Lower lobe of right lung (tissue), 2 donors: ENCODE measurements at regions not wholly inside any gene's neighbourhood (a gene's known extent, or its start where the extent isn't known, plus 50 kb on each side); places are given as distances from the start of the nearest gene placed in this dataset.

Experiments used
- ATAC-seq, 2 donors: fragments of 200-7000 bp; cut with Tn5 transposase; one replicate each; pipeline ENCODE4 v1.9.1; 2020 to 2022; ENCODE audit warnings: mild to moderate bottlenecking in 2 of 2, moderate library complexity in 2 of 2
- DNase-seq: peaks from one replicate; pipeline ENCODE4 v3.0.0-alpha.2; 2020
- H3K27ac ChIP-seq: fragments of 200-600 bp; one replicate; pipeline ENCODE4 v1.8.0; 2022
- H3K27me3 ChIP-seq: fragments of 200-600 bp; one replicate; pipeline ENCODE4 v1.8.0; 2022; ENCODE audit warnings: low read depth
- H3K36me3 ChIP-seq: fragments of 200-600 bp; one replicate; pipeline ENCODE4 v1.8.0; 2022; ENCODE audit warnings: mild to moderate bottlenecking
- H3K4me1 ChIP-seq: fragments of 200-600 bp; one replicate; pipeline ENCODE4 v1.8.0; 2022
- H3K4me3 ChIP-seq: fragments of 200-600 bp; one replicate; pipeline ENCODE4 v1.8.0; 2022; ENCODE audit warnings: mild to moderate bottlenecking
- H3K9me3 ChIP-seq: fragments of 200-600 bp; one replicate; pipeline ENCODE4 v1.8.0; 2022
- intact Hi-C: fragments of 100-400 bp; cut with DNase I; formaldehyde crosslinking; loops from one replicate; pipeline ENCODE4 v1.11.0; 2022
- TF ChIP-seq, protein P1 (sequence below): fragments of 200-600 bp; IDR thresholded peaks from one replicate; pipeline ENCODE4 v1.8.0; 2022; ENCODE audit warnings: antibody characterized with exemption, mild to moderate bottlenecking
- donor health status: DM: no; HTN: yes; CAD: no; lungs with severe emphysema.

DNA sequence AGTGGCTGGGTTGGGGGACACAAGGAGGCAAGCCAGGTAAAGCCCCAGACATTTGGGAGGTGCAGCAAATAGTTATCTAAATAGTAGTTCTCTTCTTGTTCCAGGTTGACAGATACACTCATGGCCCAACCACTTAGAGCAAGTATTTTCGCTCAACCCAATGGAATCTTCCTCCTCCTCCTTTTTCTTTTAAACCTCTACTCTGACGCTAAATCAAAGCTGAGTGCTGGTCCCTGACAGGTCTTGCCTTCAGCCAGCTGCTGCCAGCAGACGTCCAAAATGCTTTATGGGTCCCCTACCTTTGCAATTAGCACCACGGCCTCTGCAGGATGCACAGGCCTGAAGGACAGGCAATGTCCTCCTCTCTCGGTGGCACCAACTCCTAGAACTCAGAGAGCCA lies 558.5 kb downstream of the MIAT start:
- no peaks in the 10 kb centered on the region for H3K9me3 ChIP-seq
- intact Hi-C loops = no loop called here
- TF ChIP-seq, protein P1, sequence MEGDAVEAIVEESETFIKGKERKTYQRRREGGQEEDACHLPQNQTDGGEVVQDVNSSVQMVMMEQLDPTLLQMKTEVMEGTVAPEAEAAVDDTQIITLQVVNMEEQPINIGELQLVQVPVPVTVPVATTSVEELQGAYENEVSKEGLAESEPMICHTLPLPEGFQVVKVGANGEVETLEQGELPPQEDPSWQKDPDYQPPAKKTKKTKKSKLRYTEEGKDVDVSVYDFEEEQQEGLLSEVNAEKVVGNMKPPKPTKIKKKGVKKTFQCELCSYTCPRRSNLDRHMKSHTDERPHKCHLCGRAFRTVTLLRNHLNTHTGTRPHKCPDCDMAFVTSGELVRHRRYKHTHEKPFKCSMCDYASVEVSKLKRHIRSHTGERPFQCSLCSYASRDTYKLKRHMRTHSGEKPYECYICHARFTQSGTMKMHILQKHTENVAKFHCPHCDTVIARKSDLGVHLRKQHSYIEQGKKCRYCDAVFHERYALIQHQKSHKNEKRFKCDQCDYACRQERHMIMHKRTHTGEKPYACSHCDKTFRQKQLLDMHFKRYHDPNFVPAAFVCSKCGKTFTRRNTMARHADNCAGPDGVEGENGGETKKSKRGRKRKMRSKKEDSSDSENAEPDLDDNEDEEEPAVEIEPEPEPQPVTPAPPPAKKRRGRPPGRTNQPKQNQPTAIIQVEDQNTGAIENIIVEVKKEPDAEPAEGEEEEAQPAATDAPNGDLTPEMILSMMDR = no peak
- ATAC-seq (no peak), DNase-seq (no peak)
- H3K4me3 ChIP-seq = no peak overlapping the region
- H3K36me3 ChIP-seq = no peaks in the 10 kb centered on the region
- H3K4me1 ChIP-seq = peaks cover 24% of the 10 kb centered on the region
- H3K27me3 ChIP-seq = no peaks in the 10 kb centered on the region
- H3K27ac ChIP-seq = no peak overlapping the region

DNA sequence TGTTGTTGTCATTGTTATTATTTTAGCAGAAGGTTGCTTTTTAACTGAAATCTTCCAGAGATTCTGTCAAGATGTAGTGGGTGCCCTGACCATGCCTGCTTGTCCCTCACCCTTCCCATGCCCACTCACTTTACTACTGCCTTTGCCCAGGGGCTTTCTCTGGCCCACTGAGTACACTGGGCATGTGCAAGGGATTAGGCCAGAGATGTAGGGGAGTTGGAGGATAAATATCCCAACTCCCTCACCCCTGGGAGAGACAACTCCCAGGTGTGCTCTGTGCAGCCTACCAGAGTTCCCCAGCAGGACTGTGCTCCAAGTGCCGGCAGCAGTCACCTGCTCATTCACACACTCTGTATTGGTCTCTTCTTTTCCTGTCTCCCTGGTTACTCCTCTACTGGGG lies 559.1 kb downstream of the MIAT start:
- no peak for ATAC-seq
- no peaks in the 10 kb centered on the region for H3K36me3 ChIP-seq
- TF ChIP-seq, protein P1 = no peak
- no peak overlapping the region for H3K4me3 ChIP-seq
- H3K27me3 ChIP-seq = no peaks in the 10 kb centered on the region
- no peak overlapping the region for H3K27ac ChIP-seq
- intact Hi-C loops = no loop called here
- peaks cover 24% of the 10 kb centered on the region for H3K4me1 ChIP-seq
- H3K9me3 ChIP-seq = no peaks in the 10 kb centered on the region
- no peak for DNase-seq

DNA sequence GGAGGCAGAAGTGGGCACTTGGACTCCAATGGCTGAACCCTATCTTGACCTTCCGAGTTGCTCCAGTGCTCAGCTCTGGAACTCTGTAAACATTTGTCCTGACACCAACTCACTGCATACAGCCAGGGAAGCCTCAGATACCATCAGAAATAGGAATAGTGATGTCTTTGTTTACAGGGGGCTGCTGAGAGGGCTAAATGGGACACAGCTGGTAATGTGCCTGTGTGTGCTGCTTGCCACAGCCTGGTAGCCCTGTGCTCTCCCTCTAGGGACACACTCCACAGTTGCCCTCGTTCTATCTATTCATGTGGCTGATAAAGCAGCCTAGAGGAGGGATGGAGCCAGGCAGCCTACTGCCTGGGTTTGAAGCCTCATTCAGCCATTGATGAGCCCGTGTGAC lies 559.8 kb downstream of the MIAT start:
- Histone ChIP-seq H3K4me3 (no peak overlapping the region), H3K27me3 (no peaks in the 10 kb centered on the region), H3K36me3 (no peaks in the 10 kb centered on the region), H3K27ac (no peak overlapping the region), H3K4me1 (peaks cover 21% of the 10 kb centered on the region), H3K9me3 (no peaks in the 10 kb centered on the region)
- DNase-seq (no peak), ATAC-seq (no peak)
- TF ChIP-seq, protein P1 = no peak
- intact Hi-C loops = no loop called here

DNA sequence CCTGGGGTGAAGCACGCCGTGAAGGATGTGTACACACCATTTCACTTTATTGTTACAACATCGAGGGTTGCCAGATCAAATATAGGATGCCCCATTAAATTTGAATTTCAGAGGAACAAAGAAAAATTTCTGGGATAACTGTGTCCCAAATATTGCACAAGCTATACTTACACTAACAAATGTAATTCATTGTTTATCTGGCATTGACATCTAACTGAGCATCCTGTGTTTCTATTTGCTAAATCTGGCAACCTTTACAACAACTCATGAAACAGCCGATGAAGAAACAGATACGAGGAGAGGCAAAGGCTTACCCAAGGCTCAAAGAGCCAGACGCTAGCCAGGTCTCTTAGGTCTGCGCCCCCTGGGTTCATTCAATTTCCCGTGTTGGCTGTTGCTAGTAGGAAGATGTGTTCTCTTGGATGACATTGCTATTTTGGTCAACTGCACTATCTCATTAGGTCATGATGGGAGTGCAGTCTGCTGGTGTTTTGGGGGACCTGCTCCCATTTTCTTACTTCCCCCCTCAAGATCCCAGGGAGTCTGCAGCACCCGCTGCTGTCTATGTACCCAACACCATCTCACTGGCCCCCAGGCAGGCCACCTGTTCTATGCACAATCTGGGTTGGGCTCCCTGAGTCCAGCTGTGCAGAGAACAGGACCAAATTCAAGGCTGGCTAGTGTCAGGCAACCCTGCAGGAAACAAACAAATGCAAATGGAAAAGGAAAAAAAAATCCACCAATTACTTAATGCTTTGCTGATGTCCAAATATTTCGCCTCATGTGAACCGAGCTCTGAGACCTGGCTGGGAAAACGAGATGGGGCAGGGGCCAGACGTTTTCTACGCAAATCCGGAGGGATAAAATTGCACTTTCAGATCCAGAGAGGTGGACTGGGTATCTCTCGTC lies 560.9 kb downstream of the MIAT start:
- Histone ChIP-seq H3K27me3 (no peaks in the 10 kb centered on the region), H3K9me3 (peaks cover 2% of the 10 kb centered on the region), H3K4me3 (no peak overlapping the region), H3K36me3 (no peaks in the 10 kb centered on the region), H3K4me1 (peaks cover 12% of the 10 kb centered on the region), H3K27ac (no peak overlapping the region)
- no peak for ATAC-seq
- TF ChIP-seq, protein P1 = no peak
- intact Hi-C loops = no loop called here
- DNase-seq = no peak

DNA sequence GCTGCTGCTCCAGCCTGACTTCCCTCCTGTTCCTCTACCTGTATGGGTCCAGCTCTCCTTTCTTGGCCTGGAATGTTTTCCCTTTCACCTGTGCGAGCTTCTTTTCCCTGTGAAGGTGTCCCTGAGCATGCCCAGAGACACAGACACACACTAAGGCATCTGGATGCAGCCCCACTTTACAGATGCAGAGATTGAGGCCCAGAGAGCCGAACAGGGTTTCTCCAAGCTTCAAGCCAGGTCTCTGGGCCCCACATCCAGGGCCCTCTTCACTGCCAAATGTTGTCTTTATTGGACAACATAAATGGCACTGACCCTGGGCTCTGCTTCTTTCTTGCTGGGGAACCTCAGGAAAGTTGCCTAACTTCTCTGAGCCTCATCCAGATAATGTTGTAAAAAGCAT lies 561.6 kb downstream of the MIAT start:
- no peak overlapping the region for H3K27ac ChIP-seq
- intact Hi-C loops = no loop called here

More for the DNA sequence above, 561.6 kb downstream of the MIAT start:
- Histone ChIP-seq H3K4me3 (no peak overlapping the region), H3K27me3 (no peaks in the 10 kb centered on the region), H3K9me3 (peaks cover 4% of the 10 kb centered on the region), H3K4me1 (peaks cover 5% of the 10 kb centered on the region), H3K36me3 (no peaks in the 10 kb centered on the region)
- ATAC-seq (no peak), DNase-seq (no peak)
- TF ChIP-seq, protein P1 = no peak
